HL-60 (cell line): ENCODE measurements at regions not wholly inside any gene's neighbourhood (a gene's known extent, or its start where the extent isn't known, plus 50 kb on each side); places are given as distances from the start of the nearest gene placed in this dataset.

Experiments used
- DNase-seq, 2 experiments: peaks; one replicate each; pipeline ENCODE4 v3.0.0-alpha.2; 2010 to 2020; ENCODE audit warnings: low read depth in 1 of 2, low spot score in 1 of 2
- H3K27ac ChIP-seq: fragments of 250-450 bp; sonication (Bioruptor Pico); replicated peaks from 2 replicates; pipeline ENCODE4 v1.5.1; 2020; ENCODE audit warnings: mild to moderate bottlenecking, moderate library complexity
- H3K27me3 ChIP-seq: fragments of 250-450 bp; sonication (Bioruptor Pico); 2 replicates; pipeline ENCODE4 v1.5.1; 2021; ENCODE audit warnings: mild to moderate bottlenecking, moderate library complexity; ENCODE audit not compliant: insufficient read depth, poor library complexity, severe bottlenecking
- H3K4me3 ChIP-seq: replicated peaks from 2 replicates; pipeline ENCODE4 v1.5.1; 2011; ENCODE audit warnings: mild to moderate bottlenecking, control low read depth, low read length; ENCODE audit not compliant: insufficient read depth
- CTCF ChIP-seq: IDR thresholded peaks from one replicate; pipeline ENCODE4 v1.5.1; 2011; ENCODE audit warnings: low read length, control low read depth, inconsistent platforms; ENCODE audit not compliant: insufficient read depth
- GABPA ChIP-seq: IDR thresholded peaks from 2 replicates; pipeline ENCODE4 v1.6.1; 2012; ENCODE audit warnings: low read depth
- POLR2AphosphoS5 ChIP-seq: IDR thresholded peaks from 2 replicates; pipeline ENCODE4 v1.6.1; 2012; ENCODE audit warnings: low read depth
- REST ChIP-seq: IDR thresholded peaks from 2 replicates; pipeline ENCODE4 v1.6.1; 2012; ENCODE audit warnings: low read depth; ENCODE audit not compliant: insufficient replicate concordance
- SPI1 ChIP-seq: IDR thresholded peaks from 2 replicates; pipeline ENCODE4 v1.6.1; 2012; ENCODE audit warnings: low read depth, mild to moderate bottlenecking, borderline replicate concordance

- no peak for TF ChIP-seq GABPA
- TF ChIP-seq REST: no peak
- no peak for TF ChIP-seq CTCF
- no peak for TF ChIP-seq SPI1
- no peak for TF ChIP-seq POLR2AphosphoS5
- no peak for DNase-seq
Observed at GRCh38 chr4:74536557-74536956, 91.6 kb downstream of the AREG start.

GRCh38 chr4:74537459-74537858 lies 92.5 kb downstream of the AREG start:
- no peaks in the 10 kb centered on the region for H3K27me3 ChIP-seq
- DNase-seq: no peak
- no peak for TF ChIP-seq CTCF
- no peak for TF ChIP-seq GABPA
- TF ChIP-seq REST: no peak
- no peak for TF ChIP-seq POLR2AphosphoS5
- no peak overlapping the region for H3K4me3 ChIP-seq
- no peak overlapping the region for H3K27ac ChIP-seq

More at GRCh38 chr4:74536557-74536956, 91.6 kb downstream of the AREG start:
- Histone ChIP-seq H3K27ac (no peak overlapping the region), H3K4me3 (no peak overlapping the region), H3K27me3 (no peaks in the 10 kb centered on the region)

- Histone ChIP-seq H3K27ac (no peak overlapping the region), H3K4me3 (no peak overlapping the region), H3K27me3 (no peaks in the 10 kb centered on the region)
- no peak for TF ChIP-seq REST
- TF ChIP-seq POLR2AphosphoS5: no peak
- no peak for TF ChIP-seq CTCF
- no peak for TF ChIP-seq SPI1
- no peak for TF ChIP-seq GABPA
- DNase-seq: no peak
Observed at GRCh38 chr4:74539044-74539790, 94.3 kb downstream of the AREG start.
